A673 (cell line): ENCODE measurements at regions not wholly inside any gene's neighbourhood (a gene's known extent, or its start where the extent isn't known, plus 50 kb on each side); places are given as distances from the start of the nearest gene placed in this dataset.

Experiments
- CTCF ChIP-seq: fragments of 300-800, 200-600 bp; sonication (generic); conservative IDR thresholded peaks from 2 replicates; pipeline ENCODE4 v1.5.1; 2017; ENCODE audit warnings: low read depth, mild to moderate bottlenecking, antibody characterized with exemption, low read length, moderate library complexity, mixed read lengths
- EZH2 ChIP-seq: fragments of 200-600 bp; sonication (generic); IDR thresholded peaks from 2 replicates; pipeline ENCODE4 v1.6.1; 2017; ENCODE audit warnings: borderline replicate concordance, low read depth, mild to moderate bottlenecking, mixed read lengths, antibody characterized with exemption, low read length; ENCODE audit not compliant: poor library complexity, severe bottlenecking

- TF ChIP-seq CTCF (no peak), EZH2 (no peak)
Observed at GRCh38 chr12:95390192-95390591, 83.8 kb upstream of the METAP2 start.
